Choroid plexus epithelial cell (primary cell): ENCODE measurements at regions not wholly inside any gene's neighbourhood (a gene's known extent, or its start where the extent isn't known, plus 50 kb on each side); places are given as distances from the start of the nearest gene placed in this dataset.
A peak's percentile ranks its signal among the peaks of the same experiment; 100 is the strongest.

Experiments
- DNase-seq: peaks from one replicate; pipeline ENCODE4 v3.0.0-alpha.2; 2010; ENCODE audit warnings: low read depth
- H3K4me3 ChIP-seq: 2 replicates; pipeline ENCODE4 v1.5.1; 2011; ENCODE audit warnings: low read depth, mild to moderate bottlenecking, control low read depth, low read length, moderate library complexity
- TF ChIP-seq, protein P1 (sequence below): conservative IDR thresholded peaks from 2 replicates; pipeline ENCODE4 v1.5.1; 2011; ENCODE audit warnings: low read depth, mild to moderate bottlenecking, control low read depth, inconsistent platforms, low read length, moderate library complexity

DNA sequence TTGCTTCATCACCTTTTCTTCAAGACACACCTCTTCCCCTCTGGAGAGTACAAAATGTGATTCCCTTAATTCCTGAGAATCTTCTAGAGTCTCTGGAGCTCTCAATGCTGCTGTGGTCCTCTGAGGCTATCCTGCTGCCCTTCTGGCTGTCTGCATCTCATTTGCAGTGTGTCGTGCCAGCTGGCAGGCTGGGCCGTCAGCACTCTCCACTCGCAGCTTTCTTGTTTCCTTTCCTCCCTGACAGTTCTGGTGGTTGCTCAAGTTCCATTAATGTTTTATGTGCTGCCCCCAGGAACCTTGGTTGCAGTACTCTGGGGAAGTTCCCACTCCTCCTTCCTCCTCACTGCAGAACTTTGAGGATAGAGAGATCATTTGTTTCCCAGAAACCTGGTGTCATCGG, 210.8 kb upstream of the ROPN1 start:
- H3K4me3 ChIP-seq, result no peak overlapping the region
- no peak for DNase-seq
- TF ChIP-seq, protein P1, sequence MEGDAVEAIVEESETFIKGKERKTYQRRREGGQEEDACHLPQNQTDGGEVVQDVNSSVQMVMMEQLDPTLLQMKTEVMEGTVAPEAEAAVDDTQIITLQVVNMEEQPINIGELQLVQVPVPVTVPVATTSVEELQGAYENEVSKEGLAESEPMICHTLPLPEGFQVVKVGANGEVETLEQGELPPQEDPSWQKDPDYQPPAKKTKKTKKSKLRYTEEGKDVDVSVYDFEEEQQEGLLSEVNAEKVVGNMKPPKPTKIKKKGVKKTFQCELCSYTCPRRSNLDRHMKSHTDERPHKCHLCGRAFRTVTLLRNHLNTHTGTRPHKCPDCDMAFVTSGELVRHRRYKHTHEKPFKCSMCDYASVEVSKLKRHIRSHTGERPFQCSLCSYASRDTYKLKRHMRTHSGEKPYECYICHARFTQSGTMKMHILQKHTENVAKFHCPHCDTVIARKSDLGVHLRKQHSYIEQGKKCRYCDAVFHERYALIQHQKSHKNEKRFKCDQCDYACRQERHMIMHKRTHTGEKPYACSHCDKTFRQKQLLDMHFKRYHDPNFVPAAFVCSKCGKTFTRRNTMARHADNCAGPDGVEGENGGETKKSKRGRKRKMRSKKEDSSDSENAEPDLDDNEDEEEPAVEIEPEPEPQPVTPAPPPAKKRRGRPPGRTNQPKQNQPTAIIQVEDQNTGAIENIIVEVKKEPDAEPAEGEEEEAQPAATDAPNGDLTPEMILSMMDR, result no peak

DNA sequence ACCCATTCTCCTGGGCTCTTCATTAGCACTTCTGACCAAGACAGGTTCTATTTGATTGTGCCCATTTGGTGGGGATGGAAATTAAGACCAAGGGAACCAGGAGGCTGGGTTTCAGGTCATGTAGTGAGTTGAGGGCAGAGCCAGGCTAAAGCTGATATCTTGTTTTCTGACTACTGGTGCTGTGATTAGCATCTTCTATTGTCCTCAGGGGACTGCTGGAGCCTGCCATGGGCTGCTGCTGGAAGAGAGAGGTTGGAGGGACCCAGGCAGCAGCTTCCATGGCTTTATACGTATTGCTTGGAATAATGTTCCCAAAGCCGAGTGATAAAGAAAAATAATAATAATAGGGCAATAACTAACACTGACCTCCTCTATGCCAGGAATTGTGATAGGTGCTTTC, 211.4 kb upstream of the ROPN1 start:
- TF ChIP-seq, protein P1, result no peak
- no peak overlapping the region for H3K4me3 ChIP-seq
- DNase-seq, result no peak

DNA sequence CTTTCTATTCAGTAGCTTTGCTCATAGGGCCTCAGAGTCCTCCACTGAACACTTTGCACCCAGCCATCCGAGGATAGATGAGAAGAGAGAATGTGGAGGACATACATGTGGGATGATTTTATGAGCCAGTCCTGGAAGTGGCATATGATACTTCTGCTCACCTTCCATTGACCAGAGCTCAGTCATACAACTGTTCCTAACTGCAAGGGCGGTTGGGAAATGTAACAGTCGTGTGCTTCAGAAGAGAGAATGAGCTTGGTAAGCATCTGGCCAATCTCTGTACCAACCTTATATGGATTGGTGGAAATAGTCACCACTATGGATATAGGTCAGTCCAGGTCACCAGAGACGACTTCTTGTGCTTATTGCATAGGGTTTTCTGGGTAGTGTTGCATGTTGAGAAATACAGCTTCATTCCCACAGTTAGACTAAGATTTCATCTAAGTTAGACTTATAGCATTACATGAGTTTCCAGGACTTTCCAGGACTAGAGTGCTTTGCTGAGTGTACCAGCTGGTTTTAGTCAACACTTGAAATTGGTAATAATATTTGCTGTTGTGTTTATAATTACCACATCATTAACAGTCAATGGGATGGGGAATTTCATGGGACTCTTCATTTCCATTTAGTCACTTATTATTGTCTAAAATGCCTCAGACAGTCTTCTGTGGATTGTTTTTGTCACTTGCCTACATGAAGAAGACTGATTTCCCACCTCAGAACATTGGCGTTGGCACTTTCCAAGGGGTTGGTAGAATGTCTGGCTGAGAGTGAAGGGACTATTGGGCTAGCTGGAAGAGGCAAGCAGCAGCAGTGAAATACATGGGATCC, 214.5 kb upstream of the ROPN1 start:
- H3K4me3 ChIP-seq, result no peak overlapping the region
- TF ChIP-seq, protein P1, result no peak
- no peak for DNase-seq

DNA sequence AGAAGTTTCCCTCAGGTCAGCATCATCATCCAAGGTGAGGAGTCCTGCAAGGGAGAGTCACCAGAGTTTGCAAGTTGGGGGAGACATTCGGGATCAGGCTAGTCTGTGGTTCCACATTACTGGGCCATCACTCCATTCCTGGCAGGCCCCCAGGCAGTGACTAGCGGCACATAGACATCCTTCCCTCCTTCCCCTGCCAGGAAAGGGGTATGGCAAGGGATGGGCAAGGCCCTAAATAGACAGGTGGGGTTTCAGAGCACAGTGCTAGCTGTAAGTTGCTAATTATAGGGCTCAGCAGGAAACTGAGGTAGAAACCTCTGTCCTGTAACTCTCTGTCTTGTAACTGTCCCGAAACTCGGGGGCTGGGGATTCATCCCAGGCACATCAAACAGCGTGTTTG, 215.2 kb upstream of the ROPN1 start:
- no peak for DNase-seq
- no peak overlapping the region for H3K4me3 ChIP-seq
- TF ChIP-seq, protein P1, result no peak

DNA sequence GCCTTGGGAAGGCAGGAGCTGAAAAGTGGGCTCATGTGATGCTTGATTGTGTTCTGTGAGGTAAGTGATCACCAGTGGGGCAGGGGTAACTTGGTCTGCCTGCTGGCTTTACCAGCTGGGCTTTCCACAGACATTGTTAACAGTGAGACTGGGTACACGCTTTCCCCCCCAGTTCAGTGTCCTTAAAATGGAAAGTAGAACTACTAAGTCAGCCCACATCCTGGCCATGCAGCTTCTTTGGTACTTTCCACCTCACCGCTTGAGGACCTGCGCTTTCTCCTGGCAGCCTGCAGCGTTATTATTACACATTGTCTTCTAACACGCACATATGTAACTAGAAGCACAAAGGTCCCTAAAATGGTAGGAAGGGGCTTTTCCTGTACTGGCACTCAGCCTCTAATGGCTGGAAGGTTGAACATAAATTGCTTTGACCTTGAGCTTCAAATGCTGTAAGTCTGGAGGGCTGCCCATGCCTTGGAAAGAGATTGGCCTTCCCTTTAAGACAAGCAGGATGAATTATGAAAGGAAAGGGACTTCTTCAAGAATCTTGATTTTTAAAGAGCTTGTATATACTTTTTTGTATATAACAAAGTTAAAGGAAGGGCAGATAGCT, 216.1 kb upstream of the ROPN1 start:
- no peak overlapping the region for H3K4me3 ChIP-seq
- TF ChIP-seq, protein P1, result no peak
- no peak for DNase-seq

DNA sequence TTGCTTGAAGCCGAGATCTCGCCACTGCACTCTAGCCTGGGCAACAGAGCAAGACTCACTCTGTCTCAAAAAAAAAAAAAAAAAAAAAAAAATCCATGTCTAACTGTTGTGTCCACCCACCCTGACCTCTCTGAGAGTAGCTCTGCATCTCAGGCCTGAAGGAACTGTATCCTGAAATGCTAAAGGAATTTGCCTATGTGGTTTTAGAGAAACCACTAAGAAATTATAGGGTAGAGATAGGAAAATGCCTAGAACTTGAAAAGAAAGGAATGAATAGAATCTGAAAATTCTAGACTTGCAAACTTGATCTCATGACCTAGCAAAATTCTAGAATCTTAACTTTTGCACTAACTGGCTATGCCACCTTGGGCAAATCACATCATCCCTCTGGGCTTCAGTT, 217.5 kb upstream of the ROPN1 start:
- TF ChIP-seq, protein P1, result no peak
- peak; percentile 8 for DNase-seq
- H3K4me3 ChIP-seq, result no peak overlapping the region

DNA sequence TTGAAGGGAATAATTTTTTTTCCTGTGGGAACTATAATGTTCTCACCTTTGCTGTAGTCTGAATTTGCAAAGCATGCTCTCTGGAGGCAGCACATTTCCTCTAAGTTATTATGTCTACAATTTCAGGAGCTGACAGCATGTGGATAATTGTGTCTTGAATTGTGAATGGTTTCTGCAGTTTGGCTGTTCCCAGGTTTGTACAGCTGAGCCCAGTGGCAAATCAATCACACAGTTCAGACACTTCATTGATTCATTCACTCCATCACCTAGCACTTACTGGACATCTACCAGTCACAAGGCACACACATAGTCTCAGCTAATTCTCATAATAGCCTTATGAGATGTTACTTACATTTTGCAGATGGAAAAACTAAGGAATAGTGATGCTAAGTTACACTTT, 219.0 kb upstream of the ROPN1 start:
- TF ChIP-seq, protein P1, result no peak
- H3K4me3 ChIP-seq, result no peak overlapping the region
- no peak for DNase-seq
